ENCODE measurements at regions not wholly inside any gene's neighbourhood (a gene's known extent, or its start where the extent isn't known, plus 50 kb on each side); places are given as distances from the start of the nearest gene placed in this dataset.
"Not testable (repeated sequence)": the region's sequence is repeated elsewhere in the genome, so short reads cannot be mapped to it uniquely, and the experiment has no call there.

GRCh38 chr6:57837622-57838209, 520.3 kb downstream of the PRIM2 start:
- TF ChIP-seq CTCF (IDR thresholded peaks at IDR 0.05); ZFX (IDR thresholded peaks at IDR 0.05; ENCODE audit: borderline replicate concordance): not testable (repeated sequence)

Data from 22Rv1 (cell line).